ENCODE measurements at regions not wholly inside any gene's neighbourhood (a gene's known extent, or its start where the extent isn't known, plus 50 kb on each side); places are given as distances from the start of the nearest gene placed in this dataset.

- CTCF ChIA-PET = no interaction called here
- intact Hi-C loops (cut with DNase I, micrococcal nuclease) = no loop called here
- ATAC-seq (no peak), DNase-seq (no peak)
- H3K27me3 Mint-ChIP-seq = no peaks in the 10 kb centered on the region
- no peaks in the 10 kb centered on the region for H3K9me3 Mint-ChIP-seq (ENCODE audit: low read depth)
- H3K27ac Mint-ChIP-seq = no peak overlapping the region
- POLR2A ChIA-PET = no interaction called here
- no peaks in the 10 kb centered on the region for H3K4me1 Mint-ChIP-seq
- no peaks in the 10 kb centered on the region for H3K36me3 Mint-ChIP-seq (ENCODE audit: low read depth)
- no peak overlapping the region for H3K4me3 Mint-ChIP-seq
Observed at GRCh38 chr4:138734746-138735145, 280.8 kb upstream of the NOCT start.

- Mint-ChIP-seq H3K36me3 (ENCODE audit: low read depth) (no peaks in the 10 kb centered on the region), H3K9me3 (ENCODE audit: low read depth) (no peaks in the 10 kb centered on the region), H3K27ac (no peak overlapping the region), H3K27me3 (peaks cover 3% of the 10 kb centered on the region), H3K4me3 (no peak overlapping the region), H3K4me1 (no peaks in the 10 kb centered on the region)
- ATAC-seq (no peak), DNase-seq (no peak)
- ChIA-PET CTCF (no interaction called here), POLR2A (no interaction called here)
- intact Hi-C loops (cut with DNase I, micrococcal nuclease) = no loop called here
Observed at GRCh38 chr4:138728566-138728965, 287.0 kb upstream of the NOCT start.

- intact Hi-C loops (cut with DNase I, micrococcal nuclease) = no loop called here
- H3K27me3 Mint-ChIP-seq = peaks cover 3% of the 10 kb centered on the region
- no peaks in the 10 kb centered on the region for H3K36me3 Mint-ChIP-seq (ENCODE audit: low read depth)
- H3K4me3 Mint-ChIP-seq = no peak overlapping the region
- DNase-seq = no peak
- ChIA-PET POLR2A (no interaction called here), CTCF (interaction anchor here (1.1 kb wide), 1 partner anchor 46 kb away, joined by 3 read pairs; no protein-coding TSS in a partner anchor)
- no peak overlapping the region for H3K27ac Mint-ChIP-seq
- H3K9me3 Mint-ChIP-seq (ENCODE audit: low read depth) = no peaks in the 10 kb centered on the region
- no peak for ATAC-seq
- no peaks in the 10 kb centered on the region for H3K4me1 Mint-ChIP-seq
Observed at GRCh38 chr4:138727731-138728130, 287.9 kb upstream of the NOCT start.

- H3K9me3 Mint-ChIP-seq (ENCODE audit: low read depth) = no peaks in the 10 kb centered on the region
- DNase-seq (no peak), ATAC-seq (no peak)
- H3K27me3 Mint-ChIP-seq = peaks cover 5% of the 10 kb centered on the region
- ChIA-PET POLR2A (no interaction called here), CTCF (no interaction called here)
- no peaks in the 10 kb centered on the region for H3K36me3 Mint-ChIP-seq (ENCODE audit: low read depth)
- H3K4me3 Mint-ChIP-seq = no peak overlapping the region
- no peak overlapping the region for H3K27ac Mint-ChIP-seq
- intact Hi-C loops (cut with DNase I, micrococcal nuclease) = no loop called here
- no peaks in the 10 kb centered on the region for H3K4me1 Mint-ChIP-seq
Observed at GRCh38 chr4:138724530-138724929, 291.1 kb upstream of the NOCT start.

- H3K27ac Mint-ChIP-seq = no peak overlapping the region
- intact Hi-C loops (cut with DNase I, micrococcal nuclease) = no loop called here
- H3K27me3 Mint-ChIP-seq = peaks cover 2% of the 10 kb centered on the region
- ATAC-seq (no peak), DNase-seq (no peak)
- POLR2A ChIA-PET = no interaction called here
- H3K36me3 Mint-ChIP-seq (ENCODE audit: low read depth) = no peaks in the 10 kb centered on the region
- CTCF ChIA-PET = interaction anchor here (0.7 to 1.7 kb wide), 2 partner anchors 14 to 16 kb away, joined by 4 read pairs; no protein-coding TSS in a partner anchor
- H3K4me3 Mint-ChIP-seq = no peak overlapping the region
- H3K9me3 Mint-ChIP-seq (ENCODE audit: low read depth) = no peaks in the 10 kb centered on the region
- no peaks in the 10 kb centered on the region for H3K4me1 Mint-ChIP-seq
Observed at GRCh38 chr4:138716559-138717335, 298.8 kb upstream of the NOCT start.

- no peak for ATAC-seq
- Mint-ChIP-seq H3K27ac (no peak overlapping the region), H3K27me3 (peaks cover 15% of the 10 kb centered on the region), H3K4me1 (no peaks in the 10 kb centered on the region), H3K4me3 (no peak overlapping the region), H3K36me3 (ENCODE audit: low read depth) (no peaks in the 10 kb centered on the region), H3K9me3 (ENCODE audit: low read depth) (no peaks in the 10 kb centered on the region)
- CTCF ChIA-PET = no interaction called here
- intact Hi-C loops (cut with DNase I, micrococcal nuclease) = no loop called here
- no peak for DNase-seq
- POLR2A ChIA-PET = no interaction called here
Observed at GRCh38 chr4:138710297-138710696, 305.3 kb upstream of the NOCT start.

GRCh38 chr4:138709859-138710258 lies 305.7 kb upstream of the NOCT start:
- H3K4me1 Mint-ChIP-seq = no peaks in the 10 kb centered on the region
- peaks cover 15% of the 10 kb centered on the region for H3K27me3 Mint-ChIP-seq
- ATAC-seq = no peak
- POLR2A ChIA-PET = no interaction called here
- H3K4me3 Mint-ChIP-seq = no peak overlapping the region
- no peak for DNase-seq
- CTCF ChIA-PET = no interaction called here
- H3K9me3 Mint-ChIP-seq (ENCODE audit: low read depth) = no peaks in the 10 kb centered on the region
- intact Hi-C loops (cut with DNase I, micrococcal nuclease) = no loop called here
- H3K36me3 Mint-ChIP-seq (ENCODE audit: low read depth) = no peaks in the 10 kb centered on the region
- no peak overlapping the region for H3K27ac Mint-ChIP-seq

GRCh38 chr4:138707746-138708677 lies 307.6 kb upstream of the NOCT start:
- H3K9me3 Mint-ChIP-seq (ENCODE audit: low read depth) = no peaks in the 10 kb centered on the region
- no peaks in the 10 kb centered on the region for H3K36me3 Mint-ChIP-seq (ENCODE audit: low read depth)
- no peak overlapping the region for H3K4me3 Mint-ChIP-seq
- no peak overlapping the region for H3K27ac Mint-ChIP-seq
- no peaks in the 10 kb centered on the region for H3K4me1 Mint-ChIP-seq
- ChIA-PET POLR2A (interaction anchor here (0.6 kb wide), 1 partner anchor 574 kb away, joined by 3 read pairs; no protein-coding TSS in a partner anchor), CTCF (no interaction called here)
- no peak for DNase-seq
- peaks cover 17% of the 10 kb centered on the region for H3K27me3 Mint-ChIP-seq
- ATAC-seq = no peak
- intact Hi-C loops (cut with DNase I, micrococcal nuclease) = no loop called here

- intact Hi-C loops (cut with DNase I, micrococcal nuclease) = no loop called here
- Mint-ChIP-seq H3K9me3 (ENCODE audit: low read depth) (no peaks in the 10 kb centered on the region), H3K27me3 (peaks cover 17% of the 10 kb centered on the region), H3K4me1 (no peaks in the 10 kb centered on the region), H3K4me3 (no peak overlapping the region), H3K36me3 (ENCODE audit: low read depth) (no peaks in the 10 kb centered on the region), H3K27ac (no peak overlapping the region)
- CTCF ChIA-PET = no interaction called here
- no peak for DNase-seq
- POLR2A ChIA-PET = no interaction called here
- ATAC-seq = no peak
Observed at GRCh38 chr4:138706201-138706600, 309.4 kb upstream of the NOCT start.

- no peak for DNase-seq
- Mint-ChIP-seq H3K27me3 (peaks cover 7% of the 10 kb centered on the region), H3K27ac (no peak overlapping the region), H3K9me3 (ENCODE audit: low read depth) (no peaks in the 10 kb centered on the region), H3K36me3 (ENCODE audit: low read depth) (no peaks in the 10 kb centered on the region), H3K4me3 (no peak overlapping the region), H3K4me1 (no peaks in the 10 kb centered on the region)
- no peak for ATAC-seq
- CTCF ChIA-PET = interaction anchor here (0.7 to 1.2 kb wide), 3 partner anchors 14 to 53 kb away, joined by 3 to 4 read pairs (median 3); no protein-coding TSS in a partner anchor
- intact Hi-C loops (cut with DNase I, micrococcal nuclease) = no loop called here
- POLR2A ChIA-PET = no interaction called here
Observed at GRCh38 chr4:138702190-138702824, 313.3 kb upstream of the NOCT start.

- Mint-ChIP-seq H3K27ac (no peak overlapping the region), H3K9me3 (ENCODE audit: low read depth) (no peaks in the 10 kb centered on the region), H3K4me1 (no peaks in the 10 kb centered on the region), H3K27me3 (peaks cover 18% of the 10 kb centered on the region), H3K36me3 (ENCODE audit: low read depth) (no peaks in the 10 kb centered on the region), H3K4me3 (no peak overlapping the region)
- intact Hi-C loops (cut with DNase I, micrococcal nuclease) = no loop called here
- ATAC-seq = no peak
- CTCF ChIA-PET = interaction anchor here (0.9 kb wide), 1 partner anchor 18 kb away, joined by 3 read pairs; no protein-coding TSS in a partner anchor
- POLR2A ChIA-PET = no interaction called here
- DNase-seq = no peak
Observed at GRCh38 chr4:138698641-138699040, 316.9 kb upstream of the NOCT start.
